NCI-H2107 treated with DMSO at 0.1 percent for 48 hours (cell line): ENCODE measurements at regions not wholly inside any gene's neighbourhood (a gene's known extent, or its start where the extent isn't known, plus 50 kb on each side); places are given as distances from the start of the nearest gene placed in this dataset.

Source experiments
- DNase-seq: peaks from one replicate; lab custom pipeline; 2025; ENCODE audit not compliant: unreplicated experiment; lab: John Stamatoyannopoulos, UW

GRCh38 chr22:27477171-27477570 is 324.4 kb downstream of the MN1 start:
- no peak for DNase-seq

GRCh38 chr22:27480487-27480886 is 321.1 kb downstream of the MN1 start:
- DNase-seq: peak; percentile 22

- DNase-seq: no peak
These were observed 319.2 kb downstream of the MN1 start for GRCh38 chr22:27482402-27482801.

- DNase-seq: no peak
These were observed 318.3 kb downstream of the MN1 start for GRCh38 chr22:27483095-27483785.

GRCh38 chr22:27485842-27486241 is 315.7 kb downstream of the MN1 start:
- DNase-seq: no peak

- DNase-seq: no peak
These were observed 313.7 kb downstream of the MN1 start for GRCh38 chr22:27487600-27488452.

GRCh38 chr22:27488456-27489177 is 312.9 kb downstream of the MN1 start:
- no peak for DNase-seq

- no peak for DNase-seq
These were observed 312.3 kb downstream of the MN1 start for GRCh38 chr22:27489178-27489675.

- DNase-seq: no peak
These were observed 311.5 kb downstream of the MN1 start for GRCh38 chr22:27490080-27490479.

- no peak for DNase-seq
These were observed 309.7 kb downstream of the MN1 start for GRCh38 chr22:27491888-27492287.

- no peak for DNase-seq
These were observed 308.9 kb downstream of the MN1 start for GRCh38 chr22:27492566-27493201.

GRCh38 chr22:27493796-27494195 is 307.8 kb downstream of the MN1 start:
- DNase-seq: no peak

GRCh38 chr22:27494785-27495184 is 306.8 kb downstream of the MN1 start:
- DNase-seq: no peak

- no peak for DNase-seq
These were observed 306.2 kb downstream of the MN1 start for GRCh38 chr22:27495325-27495724.

- DNase-seq: no peak
These were observed 302.4 kb downstream of the MN1 start for GRCh38 chr22:27499121-27499520.

- no peak for DNase-seq
These were observed 300.2 kb downstream of the MN1 start for GRCh38 chr22:27501191-27501936.

- no peak for DNase-seq
These were observed 299.2 kb downstream of the MN1 start for GRCh38 chr22:27502327-27502726.

GRCh38 chr22:27504360-27505253 is 296.9 kb downstream of the MN1 start:
- DNase-seq: no peak

GRCh38 chr22:27507111-27507611 is 294.4 kb downstream of the MN1 start:
- no peak for DNase-seq
